Ishikawa (cell line): ENCODE measurements at regions not wholly inside any gene's neighbourhood (a gene's known extent, or its start where the extent isn't known, plus 50 kb on each side); places are given as distances from the start of the nearest gene placed in this dataset.

Experiments
- CEBPB ChIP-seq: IDR thresholded peaks from 2 replicates; pipeline ENCODE4 v1.6.1; 2012
- CREB1 ChIP-seq: IDR thresholded peaks from 2 replicates; pipeline ENCODE4 v1.6.1; 2012; ENCODE audit warnings: low read depth
- EP300 ChIP-seq: IDR thresholded peaks from 2 replicates; pipeline ENCODE4 v1.6.1; 2012; ENCODE audit warnings: borderline replicate concordance
- FOXM1 ChIP-seq: IDR thresholded peaks from 2 replicates; pipeline ENCODE4 v1.6.1; 2012; ENCODE audit warnings: low read depth, borderline replicate concordance
- NFIC ChIP-seq: IDR thresholded peaks from 2 replicates; pipeline ENCODE4 v1.6.1; 2012
- RAD21 ChIP-seq: IDR thresholded peaks from 2 replicates; pipeline ENCODE4 v1.6.1; 2012; ENCODE audit warnings: low read depth
- TAF1 ChIP-seq: IDR thresholded peaks from 2 replicates; pipeline ENCODE4 v1.6.1; 2012; ENCODE audit warnings: low read depth, mild to moderate bottlenecking
- TCF12 ChIP-seq: IDR thresholded peaks from 2 replicates; pipeline ENCODE4 v1.6.1; 2012; ENCODE audit warnings: low read depth
- TEAD4 ChIP-seq: IDR thresholded peaks from 2 replicates; pipeline ENCODE4 v1.6.1; 2012
- TF ChIP-seq, protein P1 (sequence below): IDR thresholded peaks from 2 replicates; pipeline ENCODE4 v1.6.1; 2012
- TF ChIP-seq, protein P2 (sequence below): IDR thresholded peaks from 2 replicates; pipeline ENCODE4 v1.6.1; 2012; ENCODE audit warnings: low read depth, mild to moderate bottlenecking

DNA sequence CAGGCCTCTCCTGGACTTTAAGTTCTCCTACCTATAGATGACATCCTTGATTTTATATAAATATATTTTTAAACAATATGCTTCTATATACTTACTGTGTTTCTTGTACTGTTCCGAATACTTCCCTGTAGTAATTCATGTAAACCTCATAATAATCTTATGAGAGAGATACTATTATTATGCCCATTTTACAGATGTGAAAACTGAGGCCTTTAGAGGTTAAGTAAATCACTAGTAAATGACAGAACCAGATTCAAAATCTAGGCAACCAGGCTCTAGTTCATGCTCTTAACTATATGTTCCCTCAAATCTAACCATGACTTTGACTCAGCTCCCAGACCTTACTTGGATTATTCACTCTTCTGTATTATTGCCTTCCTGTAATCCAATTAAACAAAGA lies 243.0 kb upstream of the NR4A3 start:
- TF ChIP-seq TEAD4 (no peak), CEBPB (no peak), EP300 (no peak), TAF1 (no peak), TCF12 (no peak), FOXM1 (no peak), CREB1 (no peak), RAD21 (no peak), NFIC (no peak)
- TF ChIP-seq, protein P1, sequence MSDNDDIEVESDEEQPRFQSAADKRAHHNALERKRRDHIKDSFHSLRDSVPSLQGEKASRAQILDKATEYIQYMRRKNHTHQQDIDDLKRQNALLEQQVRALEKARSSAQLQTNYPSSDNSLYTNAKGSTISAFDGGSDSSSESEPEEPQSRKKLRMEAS = no peak
- TF ChIP-seq, protein P2, sequence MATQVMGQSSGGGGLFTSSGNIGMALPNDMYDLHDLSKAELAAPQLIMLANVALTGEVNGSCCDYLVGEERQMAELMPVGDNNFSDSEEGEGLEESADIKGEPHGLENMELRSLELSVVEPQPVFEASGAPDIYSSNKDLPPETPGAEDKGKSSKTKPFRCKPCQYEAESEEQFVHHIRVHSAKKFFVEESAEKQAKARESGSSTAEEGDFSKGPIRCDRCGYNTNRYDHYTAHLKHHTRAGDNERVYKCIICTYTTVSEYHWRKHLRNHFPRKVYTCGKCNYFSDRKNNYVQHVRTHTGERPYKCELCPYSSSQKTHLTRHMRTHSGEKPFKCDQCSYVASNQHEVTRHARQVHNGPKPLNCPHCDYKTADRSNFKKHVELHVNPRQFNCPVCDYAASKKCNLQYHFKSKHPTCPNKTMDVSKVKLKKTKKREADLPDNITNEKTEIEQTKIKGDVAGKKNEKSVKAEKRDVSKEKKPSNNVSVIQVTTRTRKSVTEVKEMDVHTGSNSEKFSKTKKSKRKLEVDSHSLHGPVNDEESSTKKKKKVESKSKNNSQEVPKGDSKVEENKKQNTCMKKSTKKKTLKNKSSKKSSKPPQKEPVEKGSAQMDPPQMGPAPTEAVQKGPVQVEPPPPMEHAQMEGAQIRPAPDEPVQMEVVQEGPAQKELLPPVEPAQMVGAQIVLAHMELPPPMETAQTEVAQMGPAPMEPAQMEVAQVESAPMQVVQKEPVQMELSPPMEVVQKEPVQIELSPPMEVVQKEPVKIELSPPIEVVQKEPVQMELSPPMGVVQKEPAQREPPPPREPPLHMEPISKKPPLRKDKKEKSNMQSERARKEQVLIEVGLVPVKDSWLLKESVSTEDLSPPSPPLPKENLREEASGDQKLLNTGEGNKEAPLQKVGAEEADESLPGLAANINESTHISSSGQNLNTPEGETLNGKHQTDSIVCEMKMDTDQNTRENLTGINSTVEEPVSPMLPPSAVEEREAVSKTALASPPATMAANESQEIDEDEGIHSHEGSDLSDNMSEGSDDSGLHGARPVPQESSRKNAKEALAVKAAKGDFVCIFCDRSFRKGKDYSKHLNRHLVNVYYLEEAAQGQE = no peak
